HepG2 (cell line): ENCODE measurements at regions not wholly inside any gene's neighbourhood (a gene's known extent, or its start where the extent isn't known, plus 50 kb on each side); places are given as distances from the start of the nearest gene placed in this dataset.

Experiments used
- ATAC-seq: fragments of 200-7000 bp; cut with Tn5 transposase; 3 replicates; pipeline ENCODE4 v1.9.1; 2020; ENCODE audit warnings: mild to moderate bottlenecking, moderate library complexity
- BruUV-seq: library from RNA; stranded (reverse); fragments of 400-500 nt; replicated peaks from 2 replicates; lab custom pipeline; 2021; lab: Mats Ljungman, UMichigan
- CTCF ChIA-PET: fragments of 300-600 bp; formaldehyde crosslinking; extraction: SDS; loops from one replicate; lab custom pipeline; 2021; ENCODE audit warnings: low total read pairs, inconsistent platforms, low intra/inter-chr PET ratio; lab: Yijun Ruan, JAX
- POLR2A ChIA-PET: fragments of 350-600 bp; sonication (Branson Sonifier 250); formaldehyde crosslinking; loops from one replicate; lab custom pipeline; 2020; ENCODE audit warnings: antibody characterized with exemption, inconsistent platforms; lab: Yijun Ruan, JAX
- DNase-seq: peaks from one replicate; pipeline ENCODE4 v3.0.0-alpha.2; 2015; ENCODE audit warnings: low spot score
- FAIRE-seq: peaks from 3 replicates; lab custom pipeline; 2011; peaks lifted over from hg19 to GRCh38; lab: Jason Lieb, UNC
- H2AFZ ChIP-seq: one replicate; pipeline ENCODE4 v1.6.1; 2011; ENCODE audit warnings: low read length, inconsistent platforms
- H3K27ac ChIP-seq: fragments of 300-600 bp; 3 replicates; pipeline ENCODE4 v1.8.0; 2011; ENCODE audit warnings: mixed run types, mild to moderate bottlenecking, mixed read lengths, low read length, inconsistent platforms; ENCODE audit not compliant: insufficient read depth; ENCODE audit errors: extremely low read length
- H3K27me3 ChIP-seq, 2 experiments: fragments of 200-600 bp in 1 of 2; 2 replicates in 1 of 2; 3 replicates in 1 of 2; pipeline versions ENCODE4 v1.6.0 to v1.8.0; 2011; ENCODE audit warnings: low read length in 2 of 2, mild to moderate bottlenecking in 2 of 2, moderate library complexity in 2 of 2, inconsistent platforms in 1 of 2; ENCODE audit not compliant: insufficient read depth in 2 of 2, control insufficient read depth in 1 of 2
- H3K36me3 ChIP-seq, 2 experiments: fragments of 200-600 bp in 1 of 2; replicated peaks in 1 of 2; 2 replicates in 1 of 2; 3 replicates in 1 of 2; pipeline versions ENCODE4 v1.5.1 to v1.8.0; 2011; ENCODE audit warnings: low read length in 2 of 2, inconsistent platforms in 1 of 2; ENCODE audit not compliant: insufficient read depth in 2 of 2, control insufficient read depth in 1 of 2
- H3K4me1 ChIP-seq: 2 replicates; pipeline ENCODE4 v1.5.1; 2012; ENCODE audit warnings: low read length, inconsistent platforms; ENCODE audit not compliant: insufficient read depth
- H3K4me2 ChIP-seq: 2 replicates; pipeline ENCODE4 v1.6.0; 2011; ENCODE audit warnings: low read depth, low read length, inconsistent platforms
- H3K4me3 ChIP-seq, 3 experiments: fragments of 200-600 bp in 1 of 3; sonication (generic), shearing (Covaris generic) in 1 of 3; replicated peaks in 1 of 3; 2 replicates each; pipeline ENCODE4 v1.5.1; 2011 to 2016; ENCODE audit warnings: low read length in 3 of 3, inconsistent platforms in 2 of 3, low read depth in 2 of 3, mild to moderate bottlenecking in 2 of 3, control low read depth in 1 of 3, mixed read lengths in 1 of 3; ENCODE audit not compliant: insufficient read depth in 1 of 3
- H3K79me2 ChIP-seq: one replicate; pipeline ENCODE4 v1.6.1; 2011; ENCODE audit warnings: low read length, inconsistent platforms; ENCODE audit not compliant: insufficient read depth
- H3K9ac ChIP-seq: 2 replicates; pipeline ENCODE4 v1.6.0; 2011; ENCODE audit warnings: mild to moderate bottlenecking, low read depth, low read length, inconsistent platforms; ENCODE audit not compliant: insufficient read depth
- H3K9me3 ChIP-seq: 2 replicates; pipeline ENCODE4 v1.5.1; 2012; ENCODE audit warnings: mild to moderate bottlenecking, low read length
- H4K20me1 ChIP-seq: 2 replicates; pipeline ENCODE4 v1.6.0; 2011; ENCODE audit warnings: inconsistent platforms, mild to moderate bottlenecking, low read length, moderate library complexity; ENCODE audit not compliant: insufficient read depth
- MYNN ChIP-seq: sonication (generic); formaldehyde crosslinking; IDR thresholded peaks from 2 replicates; pipeline ENCODE4 v1.4.0; 2020; ENCODE audit warnings: mild to moderate bottlenecking, low read depth, missing genetic modification reagents
- SSRP1 ChIP-seq: IDR thresholded peaks from 2 replicates; pipeline ENCODE4 v1.6.1; 2016; ENCODE audit warnings: control low read depth
- TFDP1 ChIP-seq: IDR thresholded peaks from 2 replicates; pipeline ENCODE4 v1.6.1; 2016; ENCODE audit warnings: missing compliant biosample characterization, missing genetic modification reagents, borderline replicate concordance
- ZBTB1 ChIP-seq: sonication (generic); formaldehyde crosslinking; IDR thresholded peaks from 2 replicates; pipeline ENCODE4 v1.4.0; 2020; ENCODE audit warnings: missing genetic modification reagents, borderline replicate concordance
- ZKSCAN1 ChIP-seq: fragments of 150-350 bp; IDR thresholded peaks from 2 replicates; pipeline ENCODE4 v1.6.1; 2014; ENCODE audit warnings: low read length
- ZNF136 ChIP-seq: sonication (generic); formaldehyde crosslinking; IDR thresholded peaks from 2 replicates; pipeline ENCODE4 v1.8.1; 2022; ENCODE audit warnings: low read depth, mild to moderate bottlenecking, moderate library complexity, missing genetic modification reagents
- ZNF18 ChIP-seq: sonication (generic); formaldehyde crosslinking; IDR thresholded peaks from 2 replicates; pipeline ENCODE4 v1.8.0; 2022; ENCODE audit warnings: mild to moderate bottlenecking, missing genetic modification reagents; ENCODE audit not compliant: insufficient replicate concordance
- ZNF230 ChIP-seq: sonication (generic); formaldehyde crosslinking; IDR thresholded peaks from 2 replicates; pipeline ENCODE4 v1.4.0; 2020; ENCODE audit warnings: mild to moderate bottlenecking, missing genetic modification reagents
- WGBS: methylation state at CpG from one replicate; pipeline ENCODE4 v1.1.6; 2017; ENCODE audit warnings: low lambda C conversion rate; 5-methylcytosine and 5-hydroxymethylcytosine counted together
- in situ Hi-C: cut with HindIII; loops from 2 replicates; pipeline ENCODE4 v1.10.0; 2017; ENCODE audit warnings: low pct_unique_long_range_greater_than_20kb; ENCODE audit not compliant: extremely low pct_ligation_motif_present
- intact Hi-C: fragments of 100-400 bp; cut with micrococcal nuclease; formaldehyde crosslinking; loops from one replicate; pipeline ENCODE4 v1.10.0; 2022; ENCODE audit not compliant: unreplicated experiment

GRCh38 chr18:57989536-57989935, 54.5 kb upstream of the NEDD4L start:
- Histone ChIP-seq H4K20me1 (no peaks in the 10 kb centered on the region), H2AFZ (no peak overlapping the region), H3K9me3 (no peaks in the 10 kb centered on the region), H3K4me2 (no peak overlapping the region), H3K4me1 (peaks cover 23% of the 10 kb centered on the region), H3K27ac (no peak overlapping the region), H3K27me3 (no peaks in the 10 kb centered on the region), H3K36me3 (no peaks in the 10 kb centered on the region), H3K9ac (no peak overlapping the region)
- CTCF ChIA-PET = no interaction called here
- ATAC-seq (no peak), FAIRE-seq (no peak)
- intact Hi-C loops = no loop called here
- no TSS peak for BruUV-seq
- in situ Hi-C loops = no loop called here
- TF ChIP-seq ZKSCAN1 (no peak), ZNF136 (no peak), ZNF18 (CRISPR knock-in tag) (no peak), ZBTB1 (CRISPR knock-in tag) (no peak), ZNF230 (no peak), TFDP1 (CRISPR knock-in tag) (no peak), MYNN (CRISPR knock-in tag) (no peak), SSRP1 (CRISPR knock-in tag) (no peak)
- TF ChIP-seq, all 625 proteins: peak for 0
- Histone ChIP-seq H3K4me3 (no peak overlapping the region), H3K79me2 (no peaks in the 10 kb centered on the region)
- 85% methylated on average over 8 of the region's 8 CpGs for WGBS
- no peak for DNase-seq
- POLR2A ChIA-PET = interaction anchor here (0.6 kb wide), 1 partner anchor 532 kb away, joined by 3 read pairs; no protein-coding TSS in a partner anchor
